Skin of body (tissue), 1 donor: ENCODE measurements at regions not wholly inside any gene's neighbourhood (a gene's known extent, or its start where the extent isn't known, plus 50 kb on each side); places are given as distances from the start of the nearest gene placed in this dataset.
"Not testable (repeated sequence)": the region's sequence is repeated elsewhere in the genome, so short reads cannot be mapped to it uniquely, and the experiment has no call there.

ENCODE experiments used
- DNase-seq: peaks from one replicate; lab custom pipeline; 2025; lab: John Stamatoyannopoulos, UW

DNA sequence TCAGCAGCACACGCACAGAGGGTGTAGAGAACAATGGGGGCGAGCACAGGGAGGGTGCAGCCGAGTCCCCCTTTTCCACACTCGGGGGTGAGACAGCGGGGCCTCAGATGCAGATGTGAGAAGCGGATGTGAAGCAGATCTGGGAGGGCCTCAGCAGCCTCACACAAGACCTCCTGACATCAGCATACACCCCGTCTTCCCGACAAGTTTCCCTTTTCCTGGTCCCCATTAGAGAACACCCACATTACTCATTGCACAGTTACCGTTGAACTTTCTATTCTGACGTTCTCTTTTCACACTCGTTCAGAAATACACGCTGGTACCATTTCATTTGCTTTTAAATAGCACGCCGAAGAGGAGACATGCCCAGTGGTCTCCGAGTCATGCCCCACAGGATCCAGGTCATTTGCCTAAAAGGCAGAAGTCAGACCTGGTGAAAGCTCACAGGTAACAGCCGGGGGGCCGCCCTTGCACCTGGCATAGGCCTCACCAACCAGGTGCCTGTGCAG is 129.5 kb upstream of the ID2 start:
- DNase-seq: no peak

DNA sequence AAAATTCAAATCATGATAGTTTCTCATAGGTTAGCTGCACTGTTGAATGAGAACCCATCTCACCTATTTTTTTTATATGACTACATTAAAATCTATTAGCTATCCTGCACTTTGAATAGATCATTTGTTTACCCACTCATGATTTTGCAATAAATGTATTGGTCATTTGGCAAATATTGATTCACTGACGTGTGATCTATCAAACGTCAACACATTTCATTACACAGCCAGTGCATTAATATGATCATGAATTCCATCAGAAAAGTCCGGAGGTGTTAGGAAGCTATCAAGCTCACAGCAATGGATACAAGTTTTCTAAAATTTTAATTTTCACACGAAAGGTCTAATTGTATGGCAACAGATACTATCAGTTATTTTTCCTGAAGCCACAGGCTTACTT is 128.2 kb upstream of the ID2 start:
- no peak for DNase-seq

DNA sequence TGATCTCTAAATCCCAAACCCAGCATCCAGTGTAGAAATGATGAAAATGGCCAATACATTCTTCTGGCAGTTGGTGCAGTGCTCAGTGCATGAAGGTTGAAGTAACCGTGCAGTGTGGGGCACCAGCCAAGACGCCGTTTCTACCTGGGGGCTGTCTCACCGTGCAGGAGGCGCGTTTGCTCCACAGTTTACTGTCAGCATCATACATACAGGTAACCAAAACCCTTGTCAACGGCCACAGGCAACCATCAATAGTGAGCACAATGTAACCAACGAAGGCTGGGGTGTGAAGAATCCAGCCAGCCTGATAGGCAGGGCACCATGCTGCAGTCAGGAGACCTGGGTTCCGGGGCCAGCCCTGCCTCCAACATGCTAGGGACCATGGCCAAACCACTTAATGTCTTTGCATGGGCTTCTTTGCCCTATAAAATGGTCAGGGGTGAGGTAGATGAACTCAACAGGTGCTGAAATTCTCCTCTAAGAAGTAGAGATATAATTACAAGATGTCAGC is 127.5 kb upstream of the ID2 start:
- no peak for DNase-seq

DNA sequence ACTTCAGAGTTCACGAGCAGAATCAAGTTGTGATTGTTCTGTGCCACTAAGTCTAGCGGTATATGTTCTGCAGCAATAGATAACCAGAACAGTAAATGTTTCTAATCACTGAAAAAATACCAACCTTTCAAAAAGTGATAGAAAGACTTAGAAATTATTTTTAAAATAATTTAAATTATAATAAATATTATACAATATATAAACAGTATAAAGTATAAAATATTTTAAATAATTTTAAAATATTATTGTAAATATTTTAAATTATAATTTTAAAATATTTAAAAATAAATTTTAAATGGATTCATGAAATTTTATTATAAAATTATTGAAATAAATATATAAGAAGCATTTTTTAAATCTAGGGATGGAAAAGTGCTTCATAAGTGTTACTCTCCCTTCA is 126.3 kb upstream of the ID2 start:
- DNase-seq: no peak

DNA sequence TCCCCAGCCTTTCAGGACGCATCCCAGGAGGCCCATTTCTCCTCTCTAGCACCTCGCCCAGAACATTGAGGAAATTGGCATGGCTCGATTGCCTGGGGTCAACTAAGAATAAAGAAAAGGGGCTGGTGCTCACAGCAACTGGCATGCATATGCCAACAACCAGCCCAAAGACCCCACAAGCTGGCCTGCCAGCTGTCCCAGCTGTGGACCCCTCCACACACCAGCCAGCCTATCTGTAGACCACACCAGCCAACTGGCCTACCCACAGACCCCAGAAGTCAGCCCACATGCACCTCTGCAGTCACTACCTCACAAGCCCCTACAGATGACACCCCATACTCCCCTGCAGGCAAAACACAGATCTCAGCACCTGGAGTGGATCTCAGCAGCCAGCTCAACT is 123.8 kb upstream of the ID2 start:
- no peak for DNase-seq

DNA sequence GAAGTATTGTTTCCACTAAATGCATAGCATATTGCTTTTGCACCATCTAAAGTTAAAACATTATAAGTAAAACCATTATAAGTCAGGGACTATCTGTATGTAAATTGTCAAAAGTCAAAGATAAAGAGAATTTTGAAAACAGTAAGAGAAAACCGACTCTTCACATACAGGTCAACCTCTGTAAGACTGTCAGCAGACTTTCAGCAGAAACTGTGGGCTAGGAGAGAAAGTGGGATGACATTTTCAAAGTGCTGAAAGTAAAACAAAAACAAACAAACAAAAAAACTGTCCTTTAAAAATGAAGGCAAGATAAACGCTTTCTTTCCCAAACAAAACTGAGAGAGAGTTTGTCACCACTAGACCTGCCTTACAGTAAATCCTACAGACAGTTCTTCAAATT is 122.9 kb upstream of the ID2 start:
- DNase-seq: no peak

DNA sequence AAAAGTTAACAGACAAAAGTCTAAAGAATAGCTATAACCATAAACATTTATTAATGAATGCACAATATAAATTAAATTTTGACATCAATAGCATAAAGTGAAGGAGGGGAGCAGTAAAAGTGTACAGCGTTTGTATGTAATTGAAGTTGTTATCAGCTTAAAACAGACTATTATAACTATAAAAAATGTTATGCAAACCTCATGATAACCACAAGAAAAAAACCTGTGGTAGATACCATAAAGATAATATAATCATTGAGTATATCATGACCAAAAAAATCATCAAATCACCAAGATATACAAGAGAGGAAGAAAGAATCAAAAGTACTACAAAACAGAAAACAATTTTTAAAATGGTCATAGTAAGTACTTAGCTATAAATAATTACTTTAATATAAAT is 122.1 kb upstream of the ID2 start:
- no peak for DNase-seq

DNA sequence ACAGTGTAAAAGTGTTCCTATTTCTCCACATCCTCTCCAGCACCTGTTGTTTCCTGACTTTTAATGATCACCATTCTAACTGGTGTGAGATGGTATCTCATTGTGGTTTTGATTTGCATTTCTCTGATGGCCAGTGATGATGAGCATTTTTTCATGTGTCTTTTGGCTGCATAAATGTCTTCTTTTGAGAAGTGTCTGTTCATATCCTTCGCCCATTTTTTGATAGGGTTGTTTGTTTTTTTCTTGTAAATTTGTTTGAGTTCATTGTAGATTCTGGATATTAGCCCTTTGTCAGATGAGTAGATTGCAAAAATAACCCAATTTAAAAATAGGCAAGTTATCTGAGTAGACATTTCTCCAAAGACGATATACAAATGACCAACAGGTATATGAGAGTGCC is 120.2 kb upstream of the ID2 start:
- not testable (repeated sequence) for DNase-seq

DNA sequence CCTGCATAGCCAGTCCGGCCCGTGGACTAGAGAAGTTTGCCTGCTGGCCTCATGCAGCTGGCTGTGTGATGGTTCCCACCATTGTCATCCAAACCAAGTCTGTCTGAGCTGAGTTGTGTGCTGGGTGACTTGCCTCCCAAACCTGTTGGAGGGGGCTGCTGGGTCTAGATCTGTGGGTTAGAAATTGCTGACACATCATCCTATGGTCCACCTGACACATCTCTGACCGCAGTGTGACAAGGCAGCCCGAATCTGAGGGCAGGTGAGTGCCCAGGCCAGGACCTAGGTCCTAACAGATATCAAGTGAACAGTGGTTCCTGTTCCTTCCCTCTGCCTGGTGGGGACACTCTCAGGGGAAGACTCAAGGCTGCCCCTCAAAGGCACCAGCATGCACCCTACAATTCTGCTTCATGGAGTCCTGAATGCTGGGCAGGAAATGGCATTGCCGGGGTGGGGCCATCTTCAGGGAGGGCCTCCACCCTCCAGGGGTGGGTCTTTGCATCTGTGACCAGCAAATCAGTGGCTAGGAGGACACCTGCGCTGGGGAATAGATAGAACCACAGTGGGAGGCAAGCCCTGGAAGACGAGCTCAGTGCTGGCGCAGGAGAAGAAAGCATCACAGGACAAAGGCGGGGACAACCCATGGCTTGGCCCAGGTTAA is 117.9 kb upstream of the ID2 start:
- no peak for DNase-seq

DNA sequence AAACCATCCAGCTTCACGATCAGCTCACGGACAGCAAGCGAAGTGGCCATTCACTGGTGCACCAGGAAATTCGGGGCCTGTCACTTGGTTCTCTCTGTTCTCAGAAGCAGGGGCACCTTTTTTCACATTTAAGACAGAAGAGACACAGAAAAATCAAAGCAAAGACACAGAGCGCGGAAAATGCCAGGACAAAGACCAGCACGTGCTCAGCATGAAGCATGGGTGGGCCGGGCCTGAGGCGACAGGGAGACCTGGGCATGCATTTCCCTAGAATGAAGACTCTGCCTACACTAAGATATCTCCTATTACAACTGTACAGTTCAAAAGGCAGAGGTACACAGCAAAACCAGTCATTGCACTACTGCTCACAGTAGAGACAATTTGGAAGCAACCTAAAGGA is 117.4 kb upstream of the ID2 start:
- DNase-seq: no peak

DNA sequence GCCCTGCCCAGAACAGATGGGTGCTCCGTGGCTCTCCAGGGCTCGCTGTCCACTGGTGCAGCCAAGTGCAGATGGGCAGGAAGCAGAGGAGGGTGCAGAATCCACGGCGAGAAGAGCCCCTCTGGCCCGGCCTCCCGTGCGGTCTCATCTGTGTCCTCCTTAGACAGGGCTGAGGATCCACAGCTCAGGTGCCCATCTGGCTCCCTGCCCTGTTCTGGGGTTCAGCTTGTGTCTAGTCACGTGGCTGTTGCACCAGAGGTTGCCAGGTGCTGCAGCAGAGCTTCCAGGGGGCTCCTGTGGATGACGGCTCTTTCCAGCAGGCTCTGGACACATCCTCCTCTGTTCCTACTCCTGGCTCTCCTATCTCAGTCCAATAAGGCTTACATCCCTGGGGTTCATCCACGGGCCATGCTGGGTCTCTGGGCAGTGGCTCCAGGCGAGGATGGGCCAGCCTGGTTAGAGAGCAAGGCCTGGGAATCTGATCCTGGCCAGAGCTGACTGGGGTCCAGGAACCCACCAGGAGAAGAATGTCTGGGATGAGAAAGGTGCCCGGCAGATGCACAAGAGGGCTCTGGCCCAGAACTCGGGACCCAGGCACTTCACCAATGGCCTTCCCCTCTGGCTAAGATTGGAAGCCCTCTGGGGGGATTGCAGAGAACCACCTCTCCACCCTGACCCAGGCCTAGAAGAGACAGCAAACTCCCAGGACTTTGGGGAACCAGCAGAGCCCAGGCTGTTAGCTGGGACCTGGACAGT is 116.3 kb upstream of the ID2 start:
- DNase-seq: no peak

DNA sequence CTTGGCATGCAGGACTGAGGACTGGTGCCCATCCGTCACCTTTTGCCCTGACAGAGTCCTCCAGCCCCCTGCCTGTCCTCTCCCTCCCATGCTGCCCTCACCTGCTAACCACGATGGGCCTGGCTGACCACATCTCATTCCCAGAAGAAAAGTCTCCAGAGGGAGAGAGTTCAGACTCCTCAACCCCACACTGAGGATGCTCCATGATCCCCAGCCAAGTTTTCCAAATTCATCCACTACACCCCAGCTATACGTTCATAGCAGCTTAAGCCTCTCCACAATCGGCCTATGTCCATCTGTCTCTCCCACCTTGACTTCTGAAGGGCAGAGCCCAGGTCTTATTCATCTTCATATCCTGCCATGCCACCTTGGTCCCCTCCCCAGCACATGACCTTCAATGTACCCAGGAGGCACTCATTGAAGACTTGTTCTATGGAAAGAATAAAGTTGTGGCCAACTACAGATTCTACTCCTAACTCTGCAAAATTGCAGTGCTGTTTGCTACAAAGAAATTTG is 115.6 kb upstream of the ID2 start:
- DNase-seq: no peak

DNA sequence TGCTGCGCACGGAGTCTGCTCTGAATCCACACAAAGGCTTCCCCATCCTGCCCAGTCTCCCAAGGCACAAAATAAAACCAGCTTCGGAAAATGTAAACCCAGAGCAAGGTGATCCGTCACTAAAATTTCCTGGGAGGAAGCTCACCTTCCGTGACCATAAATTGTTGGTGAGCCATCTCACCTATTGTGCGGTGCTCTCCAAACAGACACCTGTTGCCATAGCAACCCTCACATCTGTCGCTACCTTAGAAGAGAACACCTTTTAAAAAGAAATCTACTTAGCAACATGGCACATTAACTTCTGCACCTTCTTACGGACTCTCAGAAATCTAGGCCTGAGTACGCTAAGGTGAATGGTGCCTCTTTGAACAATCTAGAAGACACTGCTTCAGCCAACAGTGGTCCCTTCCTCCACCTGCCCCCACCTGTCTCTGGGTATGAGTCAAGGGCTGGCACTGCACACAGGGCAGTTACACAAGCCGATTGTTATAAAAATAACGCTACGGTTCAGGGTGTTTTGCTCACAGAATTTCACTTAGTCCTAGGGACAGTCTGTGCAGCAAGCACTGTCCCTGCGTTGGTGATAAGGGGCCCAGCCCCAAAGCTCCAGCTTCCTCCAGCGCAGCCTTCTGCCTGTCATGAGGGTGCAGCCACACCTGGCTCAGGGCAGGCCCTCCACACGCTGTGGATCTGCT is 114.9 kb upstream of the ID2 start:
- no peak for DNase-seq

DNA sequence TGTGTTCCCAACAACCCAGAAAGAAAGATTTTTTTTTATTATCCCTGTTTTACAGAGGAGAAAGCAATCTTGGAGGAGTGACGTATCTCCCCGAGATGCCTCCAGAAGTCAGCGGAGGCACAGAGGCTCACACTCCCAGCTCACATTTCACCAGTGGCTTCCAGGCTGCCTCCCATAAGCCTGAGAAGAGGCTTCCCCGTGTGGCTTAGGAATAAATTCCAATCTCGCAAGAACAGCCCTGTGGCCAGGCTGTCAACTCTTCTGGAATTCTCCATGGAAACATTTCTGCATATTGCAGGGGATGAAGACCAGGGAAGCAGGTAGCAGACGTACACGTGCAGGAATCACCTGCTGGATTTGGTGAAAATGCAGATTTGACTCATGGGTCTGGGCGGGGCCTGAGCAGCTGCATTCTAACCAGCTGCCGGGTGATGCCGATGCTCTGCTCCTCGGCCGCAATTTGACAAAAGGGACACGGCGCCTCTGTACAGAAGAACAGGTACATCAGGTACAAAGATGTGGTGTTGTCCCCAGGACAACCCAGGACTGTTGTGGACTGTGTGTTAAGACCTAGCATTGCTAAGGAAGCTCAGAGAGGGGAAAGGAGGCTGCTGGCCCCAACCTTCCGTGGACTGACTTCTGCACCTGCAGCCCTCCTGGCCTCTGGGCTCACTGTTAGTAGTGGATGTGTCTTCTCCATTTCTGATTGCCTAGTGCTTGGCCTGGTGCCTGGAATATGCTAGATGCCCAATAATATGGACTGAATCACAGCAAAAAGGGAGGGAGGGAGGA is 114.2 kb upstream of the ID2 start:
- DNase-seq: no peak

DNA sequence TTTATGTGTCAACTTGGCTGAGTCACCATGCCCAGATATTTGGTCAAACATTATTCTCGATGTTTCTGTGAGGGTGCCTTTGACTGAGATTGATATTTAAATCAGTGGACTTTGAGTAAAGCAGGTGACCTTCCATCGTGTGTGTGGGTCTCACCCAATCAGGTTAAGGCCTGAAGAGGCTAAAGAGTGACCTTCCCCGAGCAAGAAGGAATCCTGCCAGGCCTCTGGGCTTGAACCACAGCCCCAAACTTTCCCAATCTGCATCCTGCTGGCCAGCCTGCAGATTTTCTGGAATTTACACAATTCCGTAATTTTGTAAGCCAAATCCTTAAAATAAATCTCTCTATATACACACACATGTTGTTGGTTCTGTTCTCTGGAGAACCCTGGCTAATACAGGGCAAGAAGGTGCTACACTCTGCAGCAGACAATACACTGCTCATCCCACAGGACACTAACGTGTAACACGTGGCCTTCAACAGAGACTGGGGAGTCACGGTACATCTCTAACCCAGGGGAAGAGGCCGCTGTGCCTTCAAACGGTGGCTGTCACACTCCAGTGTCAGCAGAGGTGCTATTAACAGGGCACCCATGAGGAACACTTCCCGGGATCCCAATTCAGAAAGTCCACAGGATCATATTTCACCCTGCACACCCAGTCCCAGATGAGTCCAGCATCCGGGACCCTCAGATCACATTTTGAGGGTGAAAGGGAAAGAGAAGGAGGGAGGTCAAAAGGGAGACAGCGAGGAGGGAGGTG is 113.1 kb upstream of the ID2 start:
- DNase-seq: no peak

DNA sequence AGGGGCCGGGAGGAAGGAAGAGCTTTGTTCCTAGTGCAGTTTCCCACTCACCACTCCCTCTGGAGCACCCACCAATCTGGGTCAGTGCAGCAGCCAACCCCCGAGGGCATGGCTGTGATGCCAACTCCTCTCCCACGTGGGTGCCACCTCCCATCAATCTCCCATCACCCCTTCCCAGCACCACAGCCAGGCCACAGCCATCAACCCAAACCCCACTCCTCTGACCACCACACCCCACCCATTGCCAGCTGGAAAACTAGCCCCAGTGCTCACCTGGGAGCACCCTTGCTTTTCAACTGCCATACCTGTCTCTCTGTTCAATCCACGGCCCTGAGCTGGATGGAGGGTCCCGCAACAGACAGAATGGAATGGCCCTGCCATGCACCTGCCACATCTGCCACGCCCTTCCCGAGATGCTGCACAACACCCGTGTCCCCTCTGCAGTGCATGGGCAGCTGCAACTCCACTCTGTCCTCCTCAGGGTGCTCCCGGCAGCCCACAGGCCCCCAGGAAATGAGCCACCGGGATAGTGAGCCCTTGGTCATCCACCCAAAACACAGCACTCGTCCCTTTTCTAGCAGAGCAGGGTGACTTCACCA is 112.4 kb upstream of the ID2 start:
- no peak for DNase-seq

DNA sequence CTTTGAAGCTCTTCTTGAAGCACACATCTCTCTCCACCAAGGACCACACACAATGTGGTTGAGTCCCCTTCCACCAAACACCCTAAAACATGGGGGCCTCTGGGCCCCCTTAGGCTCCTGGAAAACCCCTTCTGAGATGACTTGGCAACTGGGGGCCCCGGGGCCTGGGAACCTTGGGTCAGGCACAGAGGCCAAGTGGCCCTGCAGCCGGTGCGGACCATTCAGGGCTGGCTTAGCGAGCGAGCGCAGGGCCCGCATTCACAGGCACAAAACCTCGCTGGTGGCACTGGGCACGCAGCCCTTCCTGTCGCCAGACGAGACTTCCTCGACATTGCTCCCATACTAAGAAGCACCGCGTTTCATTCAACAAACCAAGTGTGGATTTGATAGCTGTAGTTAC is 111.2 kb upstream of the ID2 start:
- no peak for DNase-seq

DNA sequence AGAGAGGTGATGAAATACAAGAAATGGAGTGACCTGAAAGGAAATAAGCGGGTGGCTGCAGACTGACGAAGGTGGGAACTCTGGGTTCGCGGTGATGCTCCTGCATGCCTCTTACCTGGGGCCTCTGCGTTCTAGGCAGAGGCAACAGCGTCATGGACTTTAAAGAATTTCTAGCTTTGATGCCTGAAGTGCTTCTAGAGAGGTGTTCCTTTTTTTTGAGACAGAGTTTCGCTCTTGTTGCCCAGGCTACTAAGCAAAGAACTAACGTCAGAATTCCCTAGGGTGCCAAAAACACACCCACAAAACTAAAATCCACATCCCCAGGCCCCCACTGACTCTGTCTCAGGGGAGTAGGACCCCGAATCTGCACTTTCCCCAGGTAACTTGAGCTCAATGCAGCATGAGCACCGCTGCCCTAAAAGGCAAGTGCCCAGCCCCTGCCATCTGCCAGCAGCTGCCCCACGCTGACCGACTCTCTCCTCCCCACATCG is 110.5 kb upstream of the ID2 start:
- no peak for DNase-seq

DNA sequence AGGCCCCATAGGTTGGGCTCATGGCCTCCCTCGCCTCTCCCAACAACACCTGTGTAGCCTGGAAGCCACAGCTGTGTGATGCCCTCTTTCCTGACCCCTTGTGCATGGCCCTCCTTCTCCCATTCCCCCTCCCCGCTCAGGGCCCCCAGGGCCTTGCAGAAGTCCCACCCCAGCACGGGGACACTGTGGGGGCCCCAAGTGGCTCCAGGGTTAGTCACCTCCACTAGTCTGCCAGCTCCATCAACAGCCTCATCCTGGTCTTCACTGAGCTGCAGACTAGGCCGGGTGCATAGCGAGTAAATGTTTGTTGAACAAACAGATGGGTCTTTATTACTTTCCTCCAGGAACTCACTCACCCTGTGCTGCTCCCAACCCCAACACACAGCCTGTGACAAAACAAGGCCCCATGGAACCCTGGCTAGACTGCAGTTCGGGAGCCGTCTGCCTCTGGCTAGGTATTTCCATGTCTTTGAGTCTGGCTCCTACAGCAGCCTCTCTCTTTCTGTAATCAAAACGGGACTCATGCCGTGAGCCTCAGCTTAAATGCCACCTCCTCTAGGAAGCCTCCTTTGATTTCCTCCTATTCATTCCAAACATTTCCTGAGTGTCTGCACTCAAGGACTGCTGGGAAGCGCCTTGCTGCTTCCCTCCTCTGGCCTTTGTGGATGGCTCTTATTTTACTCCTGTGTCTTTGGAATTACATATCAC is 109.9 kb upstream of the ID2 start:
- no peak for DNase-seq
